BJ (cell line): ENCODE measurements at regions not wholly inside any gene's neighbourhood (a gene's known extent, or its start where the extent isn't known, plus 50 kb on each side); places are given as distances from the start of the nearest gene placed in this dataset.

ENCODE experiments used
- CTCF ChIA-PET: fragments of 350-600 bp; formaldehyde crosslinking; extraction: SDS; loops from one replicate; lab custom pipeline; 2021; ENCODE audit warnings: antibody characterized with exemption, inconsistent platforms; lab: Yijun Ruan, JAX
- POLR2A ChIA-PET: fragments of 300-600 bp; sonication (Branson Sonifier 250); formaldehyde crosslinking; extraction: SDS; loops from one replicate; lab custom pipeline; 2021; ENCODE audit warnings: antibody characterized with exemption; lab: Charles Lee
- DNase-seq: peaks from one replicate; pipeline ENCODE4 v3.0.0-alpha.2; 2011; ENCODE audit warnings: low read depth
- H3K27me3 ChIP-seq: 2 replicates; pipeline ENCODE4 v1.6.0; 2011; ENCODE audit warnings: low read length; ENCODE audit not compliant: control insufficient read depth, insufficient read depth
- H3K36me3 ChIP-seq: 2 replicates; pipeline ENCODE4 v1.5.1; 2011; ENCODE audit warnings: low read length; ENCODE audit not compliant: control insufficient read depth, insufficient read depth
- H3K4me3 ChIP-seq: 2 replicates; pipeline ENCODE4 v1.5.1; 2011; ENCODE audit warnings: low read depth, mild to moderate bottlenecking, control low read depth, low read length
- CTCF ChIP-seq: IDR thresholded peaks from 2 replicates; pipeline ENCODE4 v1.5.1; 2011; ENCODE audit warnings: low read depth, mild to moderate bottlenecking, control low read depth, inconsistent platforms, low read length, moderate library complexity; ENCODE audit not compliant: insufficient read depth

- H3K36me3 ChIP-seq: no peaks in the 10 kb centered on the region
- ChIA-PET POLR2A (no interaction called here), CTCF (no interaction called here)
- no peak for DNase-seq
- no peaks in the 10 kb centered on the region for H3K27me3 ChIP-seq
- no peak for TF ChIP-seq CTCF
- no peak overlapping the region for H3K4me3 ChIP-seq
Observed at GRCh38 chr19:23516266-23516665, 121.0 kb upstream of the ZNF91 start.

GRCh38 chr19:23515551-23515950 lies 120.3 kb upstream of the ZNF91 start:
- ChIA-PET POLR2A (no interaction called here), CTCF (no interaction called here)
- H3K4me3 ChIP-seq: no peak overlapping the region
- no peaks in the 10 kb centered on the region for H3K27me3 ChIP-seq
- H3K36me3 ChIP-seq: no peaks in the 10 kb centered on the region
- DNase-seq: no peak
- no peak for TF ChIP-seq CTCF

GRCh38 chr19:23512151-23512925 lies 117.1 kb upstream of the ZNF91 start:
- CTCF ChIA-PET: no interaction called here
- POLR2A ChIA-PET: no interaction called here
- TF ChIP-seq CTCF: no peak
- H3K36me3 ChIP-seq: no peaks in the 10 kb centered on the region
- DNase-seq: no peak
- H3K27me3 ChIP-seq: no peaks in the 10 kb centered on the region
- H3K4me3 ChIP-seq: no peak overlapping the region

- CTCF ChIA-PET: interaction anchor here (0.6 kb wide), 1 partner anchor 819 kb away, joined by 3 read pairs; no protein-coding TSS in a partner anchor
Observed at GRCh38 chr19:23509686-23510450, 114.6 kb upstream of the ZNF91 start.

More at GRCh38 chr19:23509686-23510450, 114.6 kb upstream of the ZNF91 start:
- POLR2A ChIA-PET: no interaction called here
- no peak for DNase-seq
- no peak overlapping the region for H3K4me3 ChIP-seq
- no peak for TF ChIP-seq CTCF
- no peaks in the 10 kb centered on the region for H3K36me3 ChIP-seq
- no peaks in the 10 kb centered on the region for H3K27me3 ChIP-seq
